Memory B cell (primary cell): ENCODE measurements at regions not wholly inside any gene's neighbourhood (a gene's known extent, or its start where the extent isn't known, plus 50 kb on each side); places are given as distances from the start of the nearest gene placed in this dataset.

Source experiments
- ATAC-seq: fragments of 150-1000 bp; cut with Tn5 transposase; 2 replicates; pipeline ENCODE4 v1.10.0; 2021; ENCODE audit warnings: low read depth, mild to moderate bottlenecking, moderate library complexity
- DNase-seq, 2 donors: peaks; one replicate each; pipeline ENCODE4 v3.0.0; 2022; ENCODE audit warnings: low spot score in 2 of 2
- H3K27ac Mint-ChIP-seq: one replicate; pipeline ENCODE4 v1.8.0; 2022; ENCODE audit warnings: mild to moderate bottlenecking, moderate library complexity, mixed read lengths
- H3K27me3 Mint-ChIP-seq: one replicate; pipeline ENCODE4 v1.8.0; 2022; ENCODE audit warnings: mixed read lengths
- H3K36me3 Mint-ChIP-seq: one replicate; pipeline ENCODE4 v1.8.0; 2022; ENCODE audit warnings: mild to moderate bottlenecking, mixed read lengths
- H3K4me1 Mint-ChIP-seq: one replicate; pipeline ENCODE4 v1.8.0; 2022; ENCODE audit warnings: mixed read lengths
- H3K4me3 Mint-ChIP-seq: one replicate; pipeline ENCODE4 v1.8.0; 2022; ENCODE audit warnings: mild to moderate bottlenecking, moderate library complexity, mixed read lengths
- H3K9me3 Mint-ChIP-seq: one replicate; pipeline ENCODE4 v1.8.0; 2022; ENCODE audit warnings: mixed read lengths

DNA sequence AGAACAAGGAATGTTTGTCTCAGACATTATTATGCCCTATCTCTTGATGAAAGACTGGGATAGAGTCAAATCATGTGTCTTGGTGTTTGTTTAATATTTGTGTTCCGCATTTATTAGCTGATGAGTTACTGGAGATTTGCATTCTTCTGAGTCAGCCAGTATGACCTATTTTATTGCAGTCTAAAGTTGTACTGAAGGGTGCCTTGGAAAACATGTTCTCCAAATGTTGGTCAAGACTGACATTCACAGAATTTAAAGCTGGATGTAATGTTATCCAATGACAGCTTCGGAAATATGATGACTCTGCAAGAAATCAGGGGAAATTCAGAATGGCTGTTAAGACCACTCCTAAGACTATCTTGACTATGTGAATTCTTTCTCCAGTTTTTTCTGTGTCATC, 134.0 kb downstream of the KCNRG start:
- no peaks in the 10 kb centered on the region for H3K36me3 Mint-ChIP-seq
- H3K9me3 Mint-ChIP-seq, result no peaks in the 10 kb centered on the region
- H3K27me3 Mint-ChIP-seq, result no peaks in the 10 kb centered on the region
- ATAC-seq (no peak), DNase-seq (no peak)
- H3K4me3 Mint-ChIP-seq, result no peak overlapping the region
- peaks cover 19% of the 10 kb centered on the region for H3K4me1 Mint-ChIP-seq
- no peak overlapping the region for H3K27ac Mint-ChIP-seq

DNA sequence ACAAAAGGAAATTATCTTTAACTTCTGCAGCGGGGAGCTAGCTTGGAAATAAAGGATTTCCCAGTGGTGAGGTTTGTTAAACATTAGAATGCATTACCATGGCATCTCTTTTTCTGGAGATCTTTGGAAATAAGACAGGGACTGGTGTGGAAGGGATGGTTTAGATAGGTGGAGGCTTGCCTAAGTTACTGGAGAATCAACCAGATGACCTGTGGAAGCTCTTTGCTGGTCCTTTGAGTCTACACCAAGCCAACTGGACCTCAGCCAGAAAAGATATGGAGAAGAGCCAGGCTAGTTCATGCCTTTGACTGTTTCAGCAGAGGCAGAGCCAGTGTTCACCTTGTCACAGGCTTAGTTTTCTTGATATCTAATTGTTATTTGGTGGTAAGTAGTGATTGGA, 134.7 kb downstream of the KCNRG start:
- Mint-ChIP-seq H3K27me3 (no peaks in the 10 kb centered on the region), H3K36me3 (no peaks in the 10 kb centered on the region), H3K4me1 (peaks cover 19% of the 10 kb centered on the region), H3K9me3 (no peaks in the 10 kb centered on the region), H3K27ac (no peak overlapping the region), H3K4me3 (no peak overlapping the region)
- DNase-seq (no peak), ATAC-seq (no peak)

DNA sequence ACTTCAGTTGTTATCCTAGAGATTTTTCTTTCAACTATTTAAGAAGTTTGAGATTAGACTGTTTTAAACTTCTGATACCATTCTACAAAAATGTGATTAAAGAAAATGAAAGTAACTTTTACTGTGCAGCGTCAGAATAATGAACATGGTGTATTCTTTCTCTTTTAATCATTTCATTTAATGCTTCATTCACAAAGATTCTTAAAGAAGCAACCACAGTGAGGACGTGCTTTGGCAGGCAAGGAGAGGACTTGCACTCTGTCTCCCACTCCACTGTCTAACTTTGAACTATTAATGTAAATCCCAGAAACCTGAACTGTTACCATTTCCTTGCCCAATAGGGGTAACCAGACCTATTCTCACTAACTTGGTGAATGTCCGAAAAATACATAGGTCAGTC, 137.0 kb downstream of the KCNRG start:
- Mint-ChIP-seq H3K27ac (peak overlapping the region; percentile 93), H3K27me3 (no peaks in the 10 kb centered on the region), H3K9me3 (no peaks in the 10 kb centered on the region), H3K4me3 (peak overlapping the region; percentile 86), H3K36me3 (no peaks in the 10 kb centered on the region), H3K4me1 (peaks cover 19% of the 10 kb centered on the region)
- DNase-seq, result no peak
- ATAC-seq, result peak; percentile 8

DNA sequence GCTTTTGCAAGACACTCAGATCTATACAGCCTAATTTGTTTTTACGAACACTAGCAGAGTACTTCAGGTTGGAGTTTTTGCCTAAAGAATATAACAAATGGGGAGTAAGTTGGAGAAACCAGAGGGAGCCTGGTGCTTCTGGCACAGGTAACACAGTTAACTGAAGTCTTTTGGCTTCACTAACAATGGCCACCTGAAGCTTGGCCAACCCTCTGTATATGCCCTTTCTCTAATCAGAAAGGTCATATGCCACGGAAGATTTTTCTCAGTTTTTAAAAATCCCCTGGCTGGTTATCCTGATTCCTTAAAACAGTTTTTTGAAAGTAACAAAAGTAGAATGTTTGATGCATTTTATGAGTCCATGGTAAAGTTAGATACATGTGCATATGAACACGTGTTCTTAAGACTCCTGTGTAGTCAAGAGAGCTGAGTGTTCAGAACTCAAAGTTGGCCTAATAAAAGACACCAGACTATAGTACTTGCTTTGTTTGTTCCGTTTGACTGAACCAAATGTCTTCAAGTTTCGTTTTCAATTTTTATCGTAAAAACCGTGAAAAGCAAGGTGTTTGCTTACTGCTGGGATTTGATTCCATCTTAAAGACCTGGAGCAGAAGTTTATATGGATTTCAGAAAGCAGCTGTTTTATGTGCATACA, 137.5 kb downstream of the KCNRG start:
- peak; percentile 85 for ATAC-seq
- Mint-ChIP-seq H3K27ac (peak overlapping the region; percentile 93), H3K27me3 (no peaks in the 10 kb centered on the region), H3K36me3 (no peaks in the 10 kb centered on the region), H3K9me3 (no peaks in the 10 kb centered on the region), H3K4me3 (peak overlapping the region; percentile 86), H3K4me1 (peaks cover 19% of the 10 kb centered on the region)
- no peak for DNase-seq

DNA sequence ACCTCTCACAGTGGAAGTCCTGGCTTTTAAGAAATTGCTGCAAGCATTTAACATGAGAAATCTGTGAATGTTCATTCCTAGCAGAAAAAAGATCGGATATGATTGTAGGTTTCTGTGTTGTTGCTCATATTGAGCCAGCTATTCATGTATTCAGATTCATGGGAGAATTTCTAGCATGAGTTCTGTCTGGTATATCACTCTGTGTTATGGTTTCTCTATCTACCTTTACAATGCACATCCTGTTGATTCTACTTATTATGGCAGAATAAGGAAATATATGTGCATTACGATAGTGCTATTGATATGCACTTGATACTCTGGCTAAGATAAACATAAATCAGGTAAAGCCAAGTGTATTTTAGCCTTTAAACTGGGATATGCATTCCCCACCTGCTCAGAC, 138.2 kb downstream of the KCNRG start:
- ATAC-seq, result peak; percentile 36
- H3K36me3 Mint-ChIP-seq, result no peaks in the 10 kb centered on the region
- H3K4me3 Mint-ChIP-seq, result peak overlapping the region; percentile 86
- peak overlapping the region; percentile 93 for H3K27ac Mint-ChIP-seq
- H3K27me3 Mint-ChIP-seq, result no peaks in the 10 kb centered on the region
- no peaks in the 10 kb centered on the region for H3K9me3 Mint-ChIP-seq
- peaks cover 20% of the 10 kb centered on the region for H3K4me1 Mint-ChIP-seq
- no peak for DNase-seq

DNA sequence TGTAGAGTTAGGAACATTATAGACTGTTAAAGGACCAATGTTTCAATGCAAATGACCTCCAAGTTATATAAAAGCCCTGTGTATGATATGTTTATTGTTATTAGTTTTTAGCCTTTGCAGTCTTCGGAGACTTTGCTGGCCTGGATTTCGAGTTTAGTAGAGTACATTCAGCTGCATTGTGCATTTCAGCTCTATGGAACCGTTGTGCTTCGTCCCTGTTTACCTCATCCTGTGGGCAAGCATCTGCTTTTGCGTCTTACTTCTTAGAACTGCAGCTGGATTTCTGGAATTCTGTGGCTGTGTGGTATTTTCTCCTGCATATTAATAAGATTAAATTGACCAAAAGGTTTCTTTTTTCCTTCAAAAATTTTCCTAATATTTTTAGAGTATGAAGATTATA, 138.6 kb downstream of the KCNRG start:
- H3K36me3 Mint-ChIP-seq, result no peaks in the 10 kb centered on the region
- DNase-seq (no peak), ATAC-seq (no peak)
- H3K27ac Mint-ChIP-seq, result no peak overlapping the region
- no peak overlapping the region for H3K4me3 Mint-ChIP-seq
- peaks cover 24% of the 10 kb centered on the region for H3K4me1 Mint-ChIP-seq
- H3K27me3 Mint-ChIP-seq, result no peaks in the 10 kb centered on the region
- H3K9me3 Mint-ChIP-seq, result no peaks in the 10 kb centered on the region

DNA sequence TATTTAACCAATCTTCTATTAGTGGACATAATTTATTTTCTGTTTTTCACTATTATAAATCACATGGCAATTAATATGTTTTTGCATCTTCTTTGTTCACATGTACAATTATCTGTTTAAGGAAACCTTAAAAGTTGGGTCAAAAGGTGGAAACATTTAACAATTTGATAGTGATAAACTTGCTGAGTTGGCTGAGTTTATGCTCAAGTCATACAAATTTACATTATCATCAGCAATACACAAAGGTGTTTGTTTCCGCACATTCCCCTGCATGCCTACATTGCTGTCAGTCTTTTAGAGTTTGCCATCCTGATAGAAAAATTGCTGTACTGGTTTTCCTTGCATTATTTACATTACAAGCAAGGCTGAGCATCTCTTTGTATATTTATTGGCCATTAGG, 139.5 kb downstream of the KCNRG start:
- no peaks in the 10 kb centered on the region for H3K9me3 Mint-ChIP-seq
- no peak for DNase-seq
- no peak overlapping the region for H3K4me3 Mint-ChIP-seq
- ATAC-seq, result no peak
- no peaks in the 10 kb centered on the region for H3K36me3 Mint-ChIP-seq
- no peak overlapping the region for H3K27ac Mint-ChIP-seq
- peaks cover 27% of the 10 kb centered on the region for H3K4me1 Mint-ChIP-seq
- no peaks in the 10 kb centered on the region for H3K27me3 Mint-ChIP-seq

DNA sequence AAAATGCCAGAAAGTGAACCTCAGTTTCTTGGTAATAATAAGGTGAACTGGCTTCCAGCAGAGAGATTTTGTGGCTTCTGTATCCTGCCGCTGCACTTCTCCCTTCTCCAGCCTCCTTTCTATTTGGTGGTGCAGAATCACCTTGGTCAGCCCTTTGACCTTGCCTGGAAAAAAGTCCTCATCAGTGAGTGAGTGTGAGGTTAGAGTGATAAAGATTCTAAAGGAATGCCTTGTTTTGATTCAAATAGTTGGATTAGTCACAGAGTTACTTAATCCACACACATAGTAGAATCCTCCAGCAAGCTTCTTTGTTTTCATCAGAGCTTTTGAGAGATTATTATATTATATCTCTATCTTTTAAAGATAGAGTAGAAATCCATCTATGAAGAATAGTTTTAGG, 140.9 kb downstream of the KCNRG start:
- DNase-seq, result no peak
- H3K4me3 Mint-ChIP-seq, result no peak overlapping the region
- no peaks in the 10 kb centered on the region for H3K27me3 Mint-ChIP-seq
- H3K4me1 Mint-ChIP-seq, result peaks cover 27% of the 10 kb centered on the region
- no peak for ATAC-seq
- H3K36me3 Mint-ChIP-seq, result no peaks in the 10 kb centered on the region
- no peak overlapping the region for H3K27ac Mint-ChIP-seq
- no peaks in the 10 kb centered on the region for H3K9me3 Mint-ChIP-seq

DNA sequence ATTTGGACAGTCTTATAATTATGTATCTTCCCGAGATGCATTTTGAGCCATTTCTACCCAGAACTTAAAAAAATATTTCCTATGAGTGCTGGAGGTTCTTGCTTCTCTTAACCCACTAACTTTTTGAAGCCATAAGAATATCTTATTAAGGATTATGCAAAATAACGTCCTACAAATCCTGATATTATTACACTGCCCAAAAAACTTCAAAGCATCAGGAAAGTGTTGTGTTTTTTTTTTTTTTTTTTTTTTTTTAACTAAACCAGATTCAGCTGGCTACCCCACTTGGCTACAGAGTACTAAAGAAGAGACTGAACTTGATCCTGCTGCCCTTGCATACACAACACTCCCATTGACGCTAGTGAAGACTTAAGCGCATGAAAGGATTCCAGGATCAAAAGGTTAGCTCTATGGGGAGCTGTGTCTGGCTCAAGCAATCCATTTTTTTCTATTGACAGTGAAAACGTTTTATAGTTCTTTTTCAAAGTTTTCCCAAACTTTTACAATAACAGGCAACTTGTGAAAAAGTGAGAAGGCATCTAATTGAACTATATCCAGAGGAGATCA, 141.4 kb downstream of the KCNRG start:
- ATAC-seq (no peak), DNase-seq (no peak)
- Mint-ChIP-seq H3K27me3 (no peaks in the 10 kb centered on the region), H3K4me1 (peaks cover 24% of the 10 kb centered on the region), H3K4me3 (no peak overlapping the region), H3K9me3 (no peaks in the 10 kb centered on the region), H3K27ac (no peak overlapping the region), H3K36me3 (no peaks in the 10 kb centered on the region)

DNA sequence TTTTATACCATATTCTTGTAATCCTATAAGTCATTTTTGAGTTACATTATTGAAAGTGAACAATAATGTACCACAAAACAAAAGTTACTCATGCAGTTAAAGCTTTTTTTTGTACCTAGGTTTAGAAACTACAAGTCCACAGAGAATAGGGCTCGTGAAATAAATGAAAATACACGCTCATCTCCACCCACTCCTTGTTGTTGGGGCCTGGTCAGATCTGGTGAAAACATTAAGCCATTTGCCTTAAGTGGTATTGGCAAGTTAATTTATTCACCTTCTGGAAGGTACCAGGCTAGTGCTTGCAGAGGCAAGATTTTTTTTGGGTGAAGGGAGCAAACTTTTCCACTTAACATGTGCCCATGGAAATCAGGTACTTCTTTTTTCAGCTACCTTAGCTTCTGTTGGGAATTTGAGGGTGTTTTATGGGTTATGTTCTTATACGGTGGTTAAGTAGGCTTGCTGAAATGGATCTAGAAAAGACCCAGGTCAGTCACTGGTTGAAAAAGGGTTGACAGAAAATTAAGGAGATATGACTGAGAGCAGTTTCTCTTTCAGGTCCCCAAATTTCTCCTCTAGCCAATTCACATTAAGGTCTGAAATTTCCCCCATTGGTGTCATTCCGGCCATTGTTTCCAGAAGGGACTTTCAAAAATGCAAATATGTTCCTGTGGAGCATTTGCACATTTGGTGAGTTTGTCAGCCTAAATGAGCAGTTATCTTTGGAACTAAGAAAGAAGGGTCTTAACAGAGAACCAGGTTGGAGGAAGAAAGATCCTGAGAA, 143.3 kb downstream of the KCNRG start:
- Mint-ChIP-seq H3K27ac (peak overlapping the region; percentile 86), H3K4me1 (peaks cover 9% of the 10 kb centered on the region), H3K4me3 (no peak overlapping the region), H3K36me3 (no peaks in the 10 kb centered on the region), H3K9me3 (no peaks in the 10 kb centered on the region), H3K27me3 (peaks cover 1% of the 10 kb centered on the region)
- ATAC-seq, result peak; percentile 78
- DNase-seq, result peak in 1 of 2 donors; percentile 16

DNA sequence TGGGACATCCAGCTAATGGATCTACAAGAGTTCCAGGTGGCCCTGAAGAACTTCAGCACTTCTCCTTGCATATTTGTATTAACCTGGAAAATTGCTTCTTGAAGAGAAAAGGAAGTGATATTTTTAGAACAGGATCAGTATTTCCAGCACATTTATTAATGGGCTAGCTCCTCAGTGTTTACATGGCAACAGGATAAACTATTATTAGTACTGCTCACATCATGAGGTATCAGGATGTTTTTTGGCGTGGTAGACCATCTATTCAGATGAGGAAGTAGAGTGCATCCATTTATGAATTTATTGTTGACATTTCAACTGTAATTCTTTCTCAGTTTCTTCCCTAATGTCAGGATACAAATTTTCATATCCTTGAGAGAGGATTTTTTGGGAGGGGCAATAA, 144.4 kb downstream of the KCNRG start:
- Mint-ChIP-seq H3K4me3 (no peak overlapping the region), H3K36me3 (no peaks in the 10 kb centered on the region)

DNA sequence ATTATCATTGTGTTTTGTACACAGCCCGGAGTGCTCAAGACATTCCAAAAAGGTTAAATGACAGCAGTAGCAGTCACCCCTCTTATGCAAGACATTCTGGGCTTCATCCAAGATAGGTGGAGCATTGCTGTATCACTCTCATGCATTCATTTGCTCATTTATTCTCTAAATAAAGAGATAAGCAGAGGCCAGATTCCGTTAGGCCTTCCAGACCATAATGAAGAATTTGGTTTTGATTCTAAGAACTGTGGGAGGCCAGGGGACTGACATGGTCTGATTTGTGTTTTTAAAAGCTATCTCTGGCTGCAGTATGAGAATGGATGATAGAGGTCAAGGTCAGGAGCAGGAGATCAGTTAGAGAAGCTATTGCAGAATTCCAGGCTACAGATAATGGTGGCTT, 145.8 kb downstream of the KCNRG start:
- H3K27ac Mint-ChIP-seq, result no peak overlapping the region
- no peaks in the 10 kb centered on the region for H3K36me3 Mint-ChIP-seq
- H3K27me3 Mint-ChIP-seq, result peaks cover 3% of the 10 kb centered on the region
- no peaks in the 10 kb centered on the region for H3K9me3 Mint-ChIP-seq
- ATAC-seq (no peak), DNase-seq (no peak)
- peaks cover 8% of the 10 kb centered on the region for H3K4me1 Mint-ChIP-seq
- H3K4me3 Mint-ChIP-seq, result no peak overlapping the region

More for the DNA sequence above, 144.4 kb downstream of the KCNRG start:
- Mint-ChIP-seq H3K9me3 (no peaks in the 10 kb centered on the region), H3K27me3 (peaks cover 3% of the 10 kb centered on the region), H3K4me1 (peaks cover 8% of the 10 kb centered on the region), H3K27ac (peak overlapping the region; percentile 86)
- DNase-seq, result no peak
- no peak for ATAC-seq

DNA sequence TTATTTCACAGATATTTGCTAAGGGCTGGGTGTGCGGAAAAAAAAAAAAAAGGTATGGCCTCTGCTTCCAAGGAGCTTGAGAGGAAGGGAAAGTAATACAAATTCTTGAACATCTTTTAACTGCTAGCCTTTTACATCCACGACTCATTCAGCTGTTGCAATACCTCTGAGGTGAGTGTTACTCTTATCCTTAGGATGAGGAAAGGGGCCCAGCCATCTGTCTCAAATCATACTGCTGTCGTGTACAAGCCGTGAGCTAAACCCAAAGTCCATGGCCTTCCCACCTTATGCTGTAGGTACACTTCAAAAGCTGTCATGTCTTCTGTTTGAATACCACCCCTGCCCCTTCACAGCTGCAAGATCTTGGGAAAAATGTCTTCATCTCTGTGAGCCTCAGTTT, 146.8 kb downstream of the KCNRG start:
- no peak overlapping the region for H3K27ac Mint-ChIP-seq
- no peaks in the 10 kb centered on the region for H3K36me3 Mint-ChIP-seq
- no peaks in the 10 kb centered on the region for H3K9me3 Mint-ChIP-seq
- peaks cover 3% of the 10 kb centered on the region for H3K27me3 Mint-ChIP-seq
- H3K4me3 Mint-ChIP-seq, result no peak overlapping the region
- H3K4me1 Mint-ChIP-seq, result peaks cover 8% of the 10 kb centered on the region
- DNase-seq, result no peak
- no peak for ATAC-seq

DNA sequence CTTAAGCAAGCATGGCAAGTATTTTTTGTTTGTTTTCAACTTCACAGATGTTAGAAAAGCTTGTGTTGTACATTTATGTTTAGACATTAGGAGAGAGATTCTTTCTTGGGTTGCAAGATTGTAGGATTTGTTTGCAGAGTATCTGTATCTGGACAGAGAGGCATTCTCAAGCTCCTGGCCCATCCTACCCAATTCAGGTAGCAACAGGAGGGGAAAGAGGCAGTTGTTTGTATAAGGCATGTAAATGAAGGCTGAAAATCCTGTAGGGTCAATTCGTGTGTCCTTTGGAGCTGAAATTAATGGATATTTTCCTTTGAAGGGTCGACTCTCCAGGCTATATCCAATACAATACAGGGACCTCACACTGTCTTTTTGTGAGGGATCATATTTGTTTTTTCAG, 147.3 kb downstream of the KCNRG start:
- no peaks in the 10 kb centered on the region for H3K9me3 Mint-ChIP-seq
- H3K4me3 Mint-ChIP-seq, result no peak overlapping the region
- H3K36me3 Mint-ChIP-seq, result no peaks in the 10 kb centered on the region
- H3K4me1 Mint-ChIP-seq, result peaks cover 8% of the 10 kb centered on the region
- ATAC-seq, result no peak
- no peak overlapping the region for H3K27ac Mint-ChIP-seq
- H3K27me3 Mint-ChIP-seq, result peaks cover 3% of the 10 kb centered on the region
- no peak for DNase-seq
